D721Med (cell line): ENCODE measurements at regions not wholly inside any gene's neighbourhood (a gene's known extent, or its start where the extent isn't known, plus 50 kb on each side); places are given as distances from the start of the nearest gene placed in this dataset.

Source experiments
- DNase-seq: peaks from one replicate; pipeline ENCODE4 v3.0.0; 2011; ENCODE audit warnings: low spot score; ENCODE audit not compliant: insufficient read length
- FAIRE-seq: peaks from 2 replicates; lab custom pipeline; 2011; peaks lifted over from hg19 to GRCh38; lab: Jason Lieb, UNC
- TF ChIP-seq, protein P1 (sequence below): IDR thresholded peaks from 2 replicates; pipeline ENCODE4 v1.5.1; 2012; ENCODE audit warnings: mild to moderate bottlenecking, control low read depth; ENCODE audit not compliant: insufficient read depth; ENCODE audit errors: missing control alignments

DNA sequence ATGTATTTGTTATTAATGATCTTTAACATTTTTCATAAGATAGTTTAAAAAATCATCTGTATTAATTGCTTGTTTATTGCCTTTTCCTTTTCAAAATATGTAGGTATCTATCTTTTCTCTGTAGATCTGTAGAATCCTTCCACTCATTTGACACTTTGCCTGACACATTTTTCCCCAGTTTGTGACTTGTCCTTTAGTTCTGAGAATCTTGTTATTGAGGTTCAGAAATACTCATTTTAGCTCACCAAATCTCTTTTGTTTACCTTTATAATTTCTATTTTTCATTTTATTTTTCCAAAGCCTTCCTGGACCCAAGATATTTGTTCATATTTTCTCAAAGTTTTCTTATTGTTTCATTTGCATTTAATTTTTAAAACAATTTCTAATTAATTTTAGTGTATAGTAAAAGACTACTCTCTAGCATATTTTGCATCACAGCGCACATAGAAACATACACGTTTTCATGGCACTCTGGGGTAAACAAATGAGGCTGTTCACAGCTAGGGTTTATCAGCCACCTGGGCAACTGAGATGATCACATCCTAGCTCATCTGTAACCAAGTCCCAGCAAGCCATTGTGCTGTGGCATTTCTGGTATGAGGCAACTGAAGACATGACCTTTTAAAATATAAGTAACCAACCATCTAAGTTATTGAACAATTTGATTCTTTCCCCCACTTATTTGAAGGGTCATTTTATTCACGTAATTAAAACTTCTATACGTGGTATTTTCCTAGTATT, 275.7 kb downstream of the ADGB start:
- TF ChIP-seq, protein P1, sequence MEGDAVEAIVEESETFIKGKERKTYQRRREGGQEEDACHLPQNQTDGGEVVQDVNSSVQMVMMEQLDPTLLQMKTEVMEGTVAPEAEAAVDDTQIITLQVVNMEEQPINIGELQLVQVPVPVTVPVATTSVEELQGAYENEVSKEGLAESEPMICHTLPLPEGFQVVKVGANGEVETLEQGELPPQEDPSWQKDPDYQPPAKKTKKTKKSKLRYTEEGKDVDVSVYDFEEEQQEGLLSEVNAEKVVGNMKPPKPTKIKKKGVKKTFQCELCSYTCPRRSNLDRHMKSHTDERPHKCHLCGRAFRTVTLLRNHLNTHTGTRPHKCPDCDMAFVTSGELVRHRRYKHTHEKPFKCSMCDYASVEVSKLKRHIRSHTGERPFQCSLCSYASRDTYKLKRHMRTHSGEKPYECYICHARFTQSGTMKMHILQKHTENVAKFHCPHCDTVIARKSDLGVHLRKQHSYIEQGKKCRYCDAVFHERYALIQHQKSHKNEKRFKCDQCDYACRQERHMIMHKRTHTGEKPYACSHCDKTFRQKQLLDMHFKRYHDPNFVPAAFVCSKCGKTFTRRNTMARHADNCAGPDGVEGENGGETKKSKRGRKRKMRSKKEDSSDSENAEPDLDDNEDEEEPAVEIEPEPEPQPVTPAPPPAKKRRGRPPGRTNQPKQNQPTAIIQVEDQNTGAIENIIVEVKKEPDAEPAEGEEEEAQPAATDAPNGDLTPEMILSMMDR = no peak
- FAIRE-seq (no peak), DNase-seq (no peak)

DNA sequence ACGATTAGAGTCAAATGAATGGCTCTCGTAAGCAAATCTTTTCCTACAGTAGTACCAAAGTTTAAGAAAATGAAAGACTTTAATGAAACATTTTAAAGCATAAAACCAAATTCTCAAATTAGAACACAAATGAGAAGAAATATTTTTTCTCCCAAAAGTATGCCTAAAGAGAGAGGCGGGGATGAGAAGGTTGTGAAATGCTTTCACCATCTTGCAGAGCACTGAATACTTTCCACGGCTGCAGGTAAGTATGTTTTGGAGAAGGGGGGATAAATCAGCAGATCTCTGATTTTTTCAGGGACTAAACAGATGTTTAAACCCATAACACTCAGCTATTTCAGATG, 277.1 kb downstream of the ADGB start:
- TF ChIP-seq, protein P1 = no peak
- DNase-seq (no peak), FAIRE-seq (no peak)

DNA sequence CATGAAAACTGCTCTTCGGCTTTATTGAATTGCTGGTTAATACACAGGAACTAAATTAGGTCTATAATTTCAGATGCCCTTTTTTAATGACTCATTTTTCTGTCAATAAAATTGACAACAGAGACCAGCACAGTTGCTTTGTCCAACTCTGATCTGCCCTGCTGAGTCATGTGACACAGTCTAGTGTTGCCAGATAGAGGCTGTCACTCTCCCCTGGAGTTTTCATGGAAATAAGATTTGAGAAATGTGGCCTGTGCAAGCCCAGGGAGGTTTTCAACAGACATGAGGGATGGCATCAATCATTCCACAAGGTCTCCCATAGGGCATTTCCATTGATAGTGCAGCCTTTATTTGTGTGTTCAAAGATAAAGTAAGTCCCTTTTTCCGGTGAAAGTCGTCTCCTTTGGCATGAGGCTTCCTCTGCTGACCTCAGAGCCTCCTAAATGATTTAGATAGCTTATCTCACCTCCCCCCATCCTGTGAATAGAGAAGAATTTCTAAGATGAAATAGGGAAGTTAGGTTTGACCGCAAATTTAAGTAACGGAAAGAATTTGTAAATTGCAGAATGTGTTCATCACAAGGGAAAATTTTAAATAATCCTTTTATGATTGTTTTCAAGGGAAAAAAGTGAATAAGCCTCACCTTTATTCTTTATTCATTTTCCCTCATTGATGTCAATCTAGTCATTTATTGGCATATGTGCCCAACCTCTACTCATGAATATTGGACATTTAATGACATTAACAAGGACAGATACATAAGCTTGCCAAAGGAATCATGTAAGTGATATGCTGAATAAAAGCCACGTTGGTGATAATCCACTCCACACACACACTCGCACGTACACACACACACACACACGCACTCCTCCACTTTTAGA, 277.7 kb downstream of the ADGB start:
- no peak for FAIRE-seq
- no peak for DNase-seq

GRCh38 chr6:146878168-146878951, 279.6 kb downstream of the ADGB start:
- FAIRE-seq = no peak
- TF ChIP-seq, protein P1 = no peak
- DNase-seq = no peak

More for the DNA sequence above, 277.7 kb downstream of the ADGB start:
- TF ChIP-seq, protein P1 = no peak

DNA sequence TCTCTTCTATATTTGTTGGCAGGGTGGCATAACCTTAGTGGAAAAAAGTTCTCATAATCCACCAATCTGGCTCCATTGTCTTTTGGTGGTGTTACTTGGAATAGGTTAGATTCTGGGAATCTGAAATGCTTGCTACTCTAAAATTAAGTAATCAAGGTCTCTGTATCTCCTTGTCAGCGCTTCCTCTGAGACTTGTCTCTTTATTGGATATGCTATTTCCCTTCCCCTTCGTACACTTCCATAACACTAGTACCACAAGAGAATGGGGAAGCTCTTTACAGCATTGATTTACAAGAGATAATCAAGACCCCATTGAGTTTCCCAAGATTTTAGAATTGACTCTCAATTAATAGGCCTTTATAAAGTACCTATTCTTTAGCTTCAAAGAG, 280.2 kb downstream of the ADGB start:
- FAIRE-seq = no peak
- DNase-seq = no peak
- TF ChIP-seq, protein P1 = no peak

DNA sequence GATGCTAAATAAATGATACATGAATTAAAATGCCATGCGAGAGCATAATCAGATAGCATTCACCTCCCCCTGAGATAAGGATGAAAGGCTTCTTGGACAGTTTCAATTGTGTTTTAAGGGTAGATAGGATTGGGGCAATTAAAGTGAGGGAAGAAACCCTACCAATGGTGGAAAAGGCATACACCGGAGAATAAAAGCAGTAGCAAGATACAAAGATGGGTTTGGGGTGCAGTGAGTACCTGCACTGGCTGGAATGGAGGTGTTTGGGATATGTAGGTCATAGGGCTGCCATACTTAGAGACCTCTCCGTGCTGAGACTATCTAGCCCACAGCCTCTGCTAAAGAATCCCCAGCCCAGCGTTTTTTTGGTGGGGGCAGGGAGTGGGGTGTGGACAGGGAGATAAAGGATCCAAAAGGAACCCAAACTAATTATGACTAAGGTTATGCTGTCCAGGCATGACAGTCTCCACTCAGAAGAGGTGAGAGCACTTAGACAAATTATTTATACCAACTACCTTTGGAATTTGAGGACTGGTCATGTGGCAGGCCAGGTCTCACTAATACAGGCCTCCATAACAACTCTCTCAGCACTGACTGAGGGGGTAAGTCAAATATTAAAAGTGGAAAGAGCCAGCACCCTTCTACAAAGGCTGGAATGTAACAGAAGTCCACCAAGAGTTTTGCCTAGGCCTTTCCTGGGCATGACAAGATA, 280.8 kb downstream of the ADGB start:
- TF ChIP-seq, protein P1 = no peak
- DNase-seq (no peak), FAIRE-seq (no peak)
